SKM-1 treated with dmso at 0.1 percent for 144 hours (cell line): ENCODE measurements at regions not wholly inside any gene's neighbourhood (a gene's known extent, or its start where the extent isn't known, plus 50 kb on each side); places are given as distances from the start of the nearest gene placed in this dataset.

Experiments
- DNase-seq: peaks from one replicate; lab custom pipeline; 2025; ENCODE audit not compliant: unreplicated experiment; lab: John Stamatoyannopoulos, UW

DNA sequence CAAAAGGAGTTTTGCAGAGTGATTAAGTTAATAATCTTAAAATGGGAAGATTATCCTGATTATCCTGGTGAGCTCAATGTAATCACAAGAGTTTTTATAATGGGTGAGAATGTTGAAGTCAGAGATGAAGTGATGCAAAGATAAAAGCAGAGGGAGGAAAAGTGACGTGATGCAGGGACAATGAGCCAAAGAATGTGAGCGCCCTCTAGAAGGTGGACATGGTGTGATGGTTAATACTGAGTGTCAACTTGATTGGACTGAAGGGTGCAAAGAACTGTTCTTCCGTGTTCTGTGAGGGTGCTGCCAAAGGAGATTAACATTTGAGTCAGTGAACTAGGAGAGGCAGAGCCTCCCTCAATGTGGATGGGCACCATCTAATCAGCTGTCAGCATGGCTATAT is 569.6 kb upstream of the AGTR1 start:
- no peak for DNase-seq

DNA sequence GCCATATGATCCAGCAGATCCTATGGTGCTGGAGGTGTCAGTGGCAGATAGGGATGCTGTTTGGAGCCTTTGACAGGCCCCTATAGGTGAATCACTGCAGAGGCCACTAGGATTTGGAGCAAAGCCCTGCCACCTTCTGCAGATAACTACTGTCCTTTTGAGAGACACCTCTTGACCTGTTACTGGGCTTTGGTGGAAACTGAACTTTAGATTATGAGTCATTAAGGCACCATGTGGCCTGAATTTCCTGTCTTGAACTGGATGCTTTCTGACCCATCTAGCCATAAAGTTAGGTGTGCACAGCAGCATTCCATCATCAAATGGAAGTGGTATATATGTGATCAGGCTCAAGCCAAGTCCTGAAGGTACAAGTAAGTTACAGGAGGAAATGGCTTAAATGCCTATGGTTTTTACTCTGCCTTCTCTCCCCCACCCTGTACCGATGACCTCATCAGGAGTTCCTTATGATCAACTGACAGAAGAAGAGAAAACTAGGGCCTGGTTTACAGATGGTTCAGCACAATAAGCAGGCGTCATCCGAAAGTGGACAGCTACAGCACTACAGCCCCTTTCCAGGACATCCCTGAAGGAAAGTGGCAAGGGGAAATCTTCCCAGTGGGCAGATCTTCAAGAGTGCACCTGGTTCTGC is 565.6 kb upstream of the AGTR1 start:
- no peak for DNase-seq

DNA sequence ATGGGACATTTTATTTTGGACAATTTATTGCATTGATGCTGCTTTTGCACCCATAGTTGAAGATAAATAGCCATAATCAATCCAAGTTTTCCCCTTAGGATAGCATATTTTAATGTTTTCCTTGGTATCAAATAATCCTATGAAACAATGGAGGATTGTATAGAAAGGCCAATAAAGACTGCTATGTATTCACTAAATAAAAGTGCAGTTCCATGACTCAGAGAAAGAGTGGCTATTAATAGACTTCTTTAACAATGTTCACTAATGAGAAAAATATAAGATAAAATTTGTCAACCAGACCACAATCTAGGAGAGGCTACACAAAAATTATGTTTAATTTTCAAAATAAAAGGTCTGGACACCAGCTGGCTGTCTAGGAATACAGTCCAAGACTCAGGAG is 560.9 kb upstream of the AGTR1 start:
- no peak for DNase-seq

DNA sequence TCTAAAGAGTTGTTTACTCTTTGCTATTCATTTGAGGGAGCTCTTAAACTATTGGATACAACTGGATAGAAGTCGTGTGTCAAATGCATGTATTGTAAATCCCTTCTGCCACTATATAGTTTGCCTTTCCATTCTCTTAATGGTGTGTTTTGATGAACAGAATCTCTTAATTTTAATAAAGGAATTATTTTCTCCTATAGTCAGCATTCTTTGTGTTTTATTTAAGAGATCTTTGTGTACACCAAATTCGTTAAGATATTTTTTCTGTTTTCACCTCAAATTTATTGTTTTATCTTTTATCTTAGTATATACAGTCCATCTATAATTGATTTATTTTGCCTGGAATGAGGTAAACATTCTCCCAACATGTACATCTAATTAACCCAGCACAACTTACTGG is 551.5 kb upstream of the AGTR1 start:
- no peak for DNase-seq

DNA sequence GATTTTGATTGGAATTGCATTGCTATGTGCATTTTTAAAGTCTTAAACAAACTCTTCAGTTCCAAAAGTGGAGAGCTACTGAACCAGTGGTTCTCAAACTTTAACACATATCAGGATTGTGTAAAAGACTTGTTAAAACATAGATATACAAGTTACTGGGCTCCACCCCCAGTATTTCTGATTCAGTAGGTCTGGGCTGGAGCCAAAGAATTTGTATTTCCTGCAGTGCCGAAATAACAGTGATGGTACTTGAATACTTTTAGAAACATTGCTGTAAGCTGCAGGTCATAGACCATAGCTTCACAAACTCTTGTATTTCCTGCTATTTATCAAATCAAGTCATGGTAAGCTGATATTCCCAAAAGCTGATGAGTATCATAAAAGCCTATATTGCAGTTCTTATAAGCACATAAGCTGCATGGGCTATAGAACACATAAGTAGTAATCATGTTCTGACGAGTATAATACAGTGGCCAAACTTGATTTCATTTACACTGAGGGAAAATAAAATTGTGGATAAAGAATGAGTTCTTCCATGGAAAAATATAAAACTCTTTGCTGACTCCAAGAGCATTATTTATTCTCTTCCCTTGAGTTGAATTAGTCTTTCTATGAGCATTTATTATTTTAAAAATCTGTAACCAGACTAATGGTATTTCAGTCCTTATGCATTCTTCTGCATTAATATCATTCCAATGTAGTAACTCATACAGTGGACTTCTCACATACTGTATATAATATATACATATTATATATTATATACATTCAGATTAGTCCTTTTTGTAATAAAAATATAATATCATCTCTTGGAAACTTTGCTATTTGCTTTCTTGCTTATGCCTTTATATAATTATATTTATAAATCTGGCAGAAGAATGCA is 550.5 kb upstream of the AGTR1 start:
- no peak for DNase-seq

DNA sequence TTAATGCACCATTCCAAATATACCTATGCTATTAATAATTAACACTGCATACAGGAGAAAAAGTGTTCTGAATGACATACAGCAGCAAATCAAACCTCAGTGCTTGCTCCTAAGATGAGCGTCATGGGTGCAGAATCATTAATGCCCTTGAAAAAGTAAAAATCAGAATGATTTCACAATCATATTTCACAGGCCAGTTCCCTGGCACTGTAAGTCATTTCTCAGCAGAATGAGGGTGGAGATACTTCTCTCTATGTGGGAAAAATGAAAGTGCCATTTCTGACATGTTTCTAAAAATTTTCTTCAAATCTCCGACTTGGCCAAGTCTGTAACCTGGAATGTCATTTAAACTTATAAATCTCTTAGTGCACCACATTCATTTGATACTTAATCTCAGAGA is 549.8 kb upstream of the AGTR1 start:
- DNase-seq, result no peak

DNA sequence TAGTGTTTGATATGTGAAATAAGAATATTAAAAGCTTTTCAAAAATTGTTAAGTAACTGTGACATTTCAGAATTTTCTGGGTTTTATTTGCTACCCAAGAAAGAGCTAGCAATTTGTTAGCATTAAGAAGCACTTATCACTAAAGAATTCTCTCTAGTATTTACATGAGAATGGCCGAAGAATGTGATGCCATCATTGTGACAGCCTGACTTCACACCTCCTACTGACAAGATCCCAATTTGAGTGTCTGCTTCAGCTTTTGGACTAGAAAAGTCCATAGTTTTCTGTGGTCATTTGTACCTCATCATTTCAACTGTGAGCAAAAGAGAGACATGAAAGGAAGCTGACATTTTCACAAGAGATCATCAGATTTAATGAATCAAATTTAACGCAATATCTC is 548.1 kb upstream of the AGTR1 start:
- no peak for DNase-seq

DNA sequence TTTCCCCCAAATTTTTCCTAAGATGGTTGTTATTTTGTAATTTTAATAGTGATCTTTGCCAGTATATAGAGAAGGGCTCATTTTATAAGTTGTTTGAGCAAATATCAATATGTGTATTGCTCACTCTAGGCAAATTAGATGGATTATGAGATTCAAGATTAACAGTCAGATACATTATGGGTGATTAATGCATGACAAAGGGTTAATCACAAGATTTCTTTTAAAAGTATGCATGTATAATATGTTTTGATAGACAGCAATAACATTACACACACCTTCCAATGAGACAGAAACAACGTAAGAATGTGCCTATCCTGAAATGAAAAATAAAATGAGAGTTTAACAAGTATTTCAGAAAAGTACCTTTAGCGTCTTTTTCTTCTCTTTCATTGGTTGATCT is 547.6 kb upstream of the AGTR1 start:
- DNase-seq, result no peak

DNA sequence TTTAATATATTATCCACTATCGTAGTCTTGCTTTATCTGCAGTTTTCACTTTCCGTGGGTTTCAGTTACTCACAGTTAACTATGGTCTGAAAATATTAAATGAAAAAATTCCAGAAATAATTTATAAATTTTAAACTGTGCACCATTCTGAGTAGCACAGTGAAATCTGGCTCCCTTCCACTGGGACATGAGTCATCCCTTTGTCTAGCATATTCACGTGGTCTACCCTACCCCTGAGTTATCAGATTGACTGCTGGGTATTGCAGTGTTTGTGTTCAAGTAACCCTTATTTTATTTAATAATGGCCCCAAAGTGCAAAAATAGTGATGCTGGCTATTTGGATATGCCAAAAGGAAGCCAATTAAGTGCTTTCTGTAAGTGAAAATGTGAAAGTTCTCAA is 539.5 kb upstream of the AGTR1 start:
- DNase-seq, result no peak

DNA sequence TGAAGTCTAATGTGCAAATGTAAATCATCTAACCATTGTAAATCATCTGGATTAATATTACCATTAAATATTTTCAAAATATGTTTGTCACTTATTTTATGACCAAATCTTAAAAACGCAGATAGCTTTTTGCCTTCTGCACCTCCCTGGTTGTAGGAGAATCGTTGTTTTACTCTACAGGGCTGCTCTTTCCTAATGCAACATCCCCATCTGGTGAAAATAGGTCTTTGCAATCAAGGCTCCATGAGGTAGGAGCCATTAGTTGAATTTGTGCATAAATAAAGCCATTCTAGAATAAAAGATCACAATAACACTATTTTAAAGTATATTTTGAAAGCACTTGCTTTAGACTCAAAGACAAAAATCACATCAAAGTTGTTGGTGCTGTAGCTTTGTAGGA is 535.6 kb upstream of the AGTR1 start:
- DNase-seq, result no peak

DNA sequence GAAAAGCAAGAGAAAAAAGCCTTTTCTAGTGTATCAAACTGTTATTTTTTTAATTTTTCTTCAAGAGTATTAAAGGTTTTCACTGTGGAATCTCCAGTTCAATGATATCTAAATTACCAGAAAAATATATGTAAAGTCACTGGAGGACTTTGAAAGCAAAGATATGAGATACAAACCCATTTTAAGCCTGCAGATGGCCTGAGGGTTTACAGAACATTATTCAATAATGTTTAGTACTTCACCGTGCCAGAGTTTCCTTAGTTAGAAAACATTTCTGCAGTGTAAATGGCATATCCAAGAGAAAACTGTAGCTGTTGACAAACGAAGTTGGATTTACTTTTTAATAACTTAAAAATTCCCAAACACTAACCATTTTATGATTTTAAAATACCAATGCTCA is 529.4 kb upstream of the AGTR1 start:
- no peak for DNase-seq

DNA sequence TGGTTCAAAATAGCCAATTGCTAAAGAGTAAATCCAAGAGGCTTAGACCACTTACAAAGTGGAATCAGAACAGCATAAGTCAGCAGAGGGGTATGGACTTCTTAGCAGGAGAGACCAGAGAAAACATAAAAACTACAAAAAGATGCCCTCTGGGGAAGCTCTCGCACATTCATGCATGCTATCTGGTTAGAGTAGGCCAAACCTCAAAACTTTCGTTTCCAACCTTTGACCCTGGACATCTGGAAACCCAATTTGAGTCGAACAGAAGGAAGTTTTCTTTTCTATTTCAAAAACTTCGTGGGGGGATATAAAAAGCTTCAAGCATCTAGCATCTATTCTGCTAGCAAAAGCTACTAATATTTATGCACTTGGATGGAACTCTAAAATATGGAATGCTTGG is 523.9 kb upstream of the AGTR1 start:
- DNase-seq, result no peak

DNA sequence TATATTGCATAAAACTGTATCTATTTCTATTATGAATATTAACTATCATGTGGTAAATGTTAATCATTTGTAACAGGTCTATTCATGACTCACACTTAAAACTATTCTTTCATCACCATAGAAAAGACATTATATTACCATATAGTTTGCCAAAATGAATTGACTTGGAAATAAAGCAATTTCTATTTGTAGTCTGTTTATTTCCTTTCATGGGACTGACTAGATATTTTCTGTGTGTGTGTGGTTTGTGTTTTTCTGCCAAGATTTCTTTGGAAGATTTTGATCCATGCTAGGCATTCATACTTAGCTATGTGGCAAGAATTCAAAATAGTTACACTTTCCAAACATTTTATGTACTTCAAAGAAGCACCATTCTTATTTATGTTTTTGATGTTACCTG is 522.5 kb upstream of the AGTR1 start:
- no peak for DNase-seq

DNA sequence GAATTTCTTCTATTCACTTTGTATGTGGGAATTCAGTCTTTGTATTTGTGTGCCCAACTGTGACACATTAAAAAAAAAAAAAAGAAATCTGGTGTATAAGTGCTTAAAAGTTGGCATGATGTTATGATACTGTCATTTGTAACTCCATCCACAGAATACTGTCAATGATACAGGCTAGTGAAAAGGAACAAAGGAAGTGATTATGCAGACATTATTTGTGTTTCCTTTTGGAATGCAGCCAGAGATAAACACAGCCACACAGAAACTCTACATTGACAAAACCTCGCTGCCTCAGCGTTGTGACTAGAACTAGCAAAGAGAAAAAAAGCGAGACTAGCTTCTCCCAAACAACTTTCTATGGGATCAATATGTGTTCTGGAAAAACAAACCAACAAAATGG is 519.2 kb upstream of the AGTR1 start:
- DNase-seq, result no peak

DNA sequence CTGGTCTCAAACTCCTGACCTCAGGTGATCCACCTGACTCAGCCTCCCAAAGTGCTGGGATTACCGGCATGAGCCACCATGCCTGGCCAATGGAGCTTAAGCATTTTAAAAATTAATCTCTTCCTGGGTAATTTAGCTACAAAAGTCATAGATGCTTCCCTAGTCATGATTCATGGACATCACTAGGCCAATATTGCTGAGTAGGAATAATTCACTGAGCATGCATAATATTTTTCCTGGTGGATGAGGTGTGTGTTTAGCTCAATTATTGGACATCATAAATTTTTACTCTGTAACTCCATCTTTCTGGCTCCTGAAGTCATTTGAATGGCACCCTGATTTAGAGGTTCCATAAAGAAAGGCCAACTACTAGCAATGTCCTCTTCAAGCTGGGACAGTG is 512.9 kb upstream of the AGTR1 start:
- DNase-seq, result no peak

DNA sequence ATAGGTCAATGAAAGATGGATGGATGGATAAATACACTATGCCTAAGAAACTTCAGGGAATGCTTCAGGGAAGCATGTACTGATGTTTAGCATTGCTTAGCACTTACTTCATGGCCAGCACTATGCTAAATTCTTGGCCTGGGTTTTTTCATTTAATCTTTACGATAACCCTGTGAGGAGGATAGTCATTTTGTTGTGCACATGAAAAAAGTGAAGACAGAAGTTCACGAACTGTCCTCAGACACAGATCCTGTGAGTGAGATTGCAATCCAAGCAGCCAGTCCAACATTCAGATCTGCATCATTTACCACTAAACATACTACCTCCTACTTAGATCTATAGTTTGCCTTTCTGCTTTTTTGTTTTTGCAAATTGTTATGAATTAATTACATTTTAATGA is 510.8 kb upstream of the AGTR1 start:
- DNase-seq, result no peak

DNA sequence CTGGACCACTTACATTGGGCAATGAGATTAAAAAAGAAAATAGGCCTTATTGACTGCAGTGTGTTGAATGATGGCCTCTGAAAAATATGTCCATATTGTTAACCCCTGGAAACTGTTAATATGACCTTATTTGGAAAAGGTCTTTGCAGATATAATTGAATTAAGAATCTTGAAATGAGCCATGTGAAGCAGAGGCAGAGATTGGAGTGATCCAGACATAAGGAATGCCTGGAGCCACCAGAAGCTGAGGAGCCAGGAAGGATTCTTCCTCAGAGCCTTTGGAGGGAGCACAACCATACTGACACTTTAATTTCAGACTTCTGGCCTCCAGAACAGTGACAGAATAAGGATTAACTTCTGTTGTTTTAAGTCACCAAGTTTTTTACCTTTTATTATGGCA is 510.4 kb upstream of the AGTR1 start:
- no peak for DNase-seq

DNA sequence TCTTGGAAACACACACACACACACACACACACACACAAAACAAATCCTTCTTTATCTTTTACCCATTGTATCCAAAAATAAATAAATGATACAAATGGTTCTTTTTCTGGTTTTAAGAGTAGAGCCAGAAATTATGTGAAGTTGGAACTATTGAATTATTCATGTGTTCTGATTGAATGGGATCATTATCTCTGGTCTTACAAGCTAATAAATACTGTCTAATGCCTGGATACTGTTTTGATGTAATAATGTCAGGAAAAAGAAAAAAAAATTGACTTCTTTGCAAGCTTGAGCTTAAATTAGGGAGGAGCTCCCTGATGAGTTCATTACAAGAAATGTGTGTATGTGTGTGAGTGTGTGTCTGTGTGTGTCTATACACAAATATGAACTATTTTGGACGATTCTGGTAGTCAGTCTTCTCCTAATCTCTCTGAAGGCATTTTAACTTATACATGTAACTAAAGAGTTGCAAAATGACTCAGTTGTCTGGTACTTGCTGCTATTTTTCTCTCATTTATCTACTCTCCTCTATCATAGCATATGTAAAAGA is 507.2 kb upstream of the AGTR1 start:
- no peak for DNase-seq

DNA sequence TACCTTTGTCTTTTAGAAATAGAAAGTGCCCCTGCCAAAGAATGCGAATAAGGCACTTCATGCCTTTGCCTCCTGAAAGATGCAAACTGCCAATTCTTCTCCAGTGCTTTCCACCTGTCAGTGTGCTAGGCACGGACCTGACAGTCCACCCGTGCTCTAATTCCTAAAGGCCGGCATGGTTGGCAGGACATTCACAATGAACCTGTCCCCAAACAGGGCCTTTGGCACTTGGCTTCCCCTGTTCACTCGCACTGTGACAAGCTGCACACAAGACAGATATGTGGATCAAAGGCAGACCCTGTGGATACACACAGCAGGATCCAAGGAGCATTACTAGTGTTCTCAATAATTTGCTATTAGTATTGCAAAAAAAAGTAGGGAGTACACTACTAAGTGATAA is 505.7 kb upstream of the AGTR1 start:
- no peak for DNase-seq

DNA sequence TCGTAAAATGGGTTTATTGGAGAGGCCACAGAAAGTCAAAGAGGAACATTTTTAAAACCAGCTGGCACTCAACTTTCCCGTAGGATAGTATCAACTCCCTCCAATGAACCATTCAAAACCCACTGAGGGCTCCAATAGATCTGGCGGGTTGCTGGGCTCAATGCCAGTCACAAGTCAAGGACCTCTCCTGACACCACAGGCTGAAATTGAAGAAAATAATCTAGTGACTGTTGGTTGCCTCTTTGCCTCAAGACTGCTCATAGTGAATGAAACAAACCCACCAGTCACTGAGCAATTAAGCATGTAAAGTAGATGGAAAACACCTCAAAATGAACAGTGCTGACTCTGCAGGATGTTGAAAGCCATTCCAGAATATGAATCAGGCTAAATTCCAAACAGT is 500.6 kb upstream of the AGTR1 start:
- no peak for DNase-seq

DNA sequence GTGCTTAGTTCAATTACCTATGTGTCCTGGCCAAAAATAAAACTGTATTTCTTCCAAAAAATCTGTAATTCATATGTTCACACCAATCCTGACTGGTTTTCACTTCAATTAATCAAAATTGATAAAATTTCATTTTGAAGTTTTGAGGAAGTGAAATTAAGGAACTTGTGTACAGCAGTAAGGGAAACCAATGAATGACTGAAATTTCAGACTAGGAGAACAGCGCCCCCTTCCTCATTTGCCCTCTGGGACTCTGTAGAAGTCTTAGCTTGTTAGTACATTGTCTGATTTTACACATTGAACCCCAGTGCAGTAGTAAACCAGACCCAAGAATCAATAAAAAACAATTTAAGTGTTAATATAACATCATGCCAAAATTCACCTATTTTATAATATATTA is 495.3 kb upstream of the AGTR1 start:
- DNase-seq, result peak; percentile 49

DNA sequence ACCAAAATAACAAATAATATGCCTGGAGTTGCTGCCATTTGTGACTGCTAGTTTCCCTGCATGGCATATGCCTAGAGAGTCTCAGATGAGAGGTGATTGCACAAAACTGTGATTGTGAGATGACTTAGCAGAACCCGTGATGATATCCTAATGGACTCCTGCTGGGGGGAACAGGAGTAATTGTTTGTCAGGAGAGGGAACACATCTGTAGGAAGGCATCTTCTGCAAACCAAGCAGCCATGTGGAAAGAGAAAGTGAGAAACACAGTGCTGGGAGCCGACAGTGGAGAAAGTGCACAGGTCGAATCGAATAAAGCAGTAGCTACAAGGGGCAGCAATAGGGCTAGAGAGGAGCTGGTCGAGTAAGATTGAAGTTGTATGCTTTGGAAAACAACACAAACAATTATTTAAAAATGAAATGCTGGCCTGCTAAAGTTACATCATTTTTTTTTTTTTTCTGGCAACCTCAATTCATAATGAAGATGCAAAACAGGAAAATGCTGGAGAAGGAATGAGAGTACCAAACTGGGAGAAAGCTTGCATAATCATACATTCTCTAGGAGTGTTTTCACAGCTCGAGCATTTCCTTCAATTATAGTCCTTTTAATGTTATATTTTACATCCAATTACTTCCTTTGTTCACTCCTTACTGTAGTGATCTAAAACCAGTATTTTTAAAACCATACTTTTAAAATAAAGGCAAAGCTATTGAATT is 494.2 kb upstream of the AGTR1 start:
- DNase-seq, result no peak
